Stromal cell of bone marrow (primary cell): ENCODE measurements at regions not wholly inside any gene's neighbourhood (a gene's known extent, or its start where the extent isn't known, plus 50 kb on each side); places are given as distances from the start of the nearest gene placed in this dataset.
A peak's percentile ranks its signal among the peaks of the same experiment; 100 is the strongest.

Experiments used
- DNase-seq: peaks from one replicate; pipeline ENCODE4 v3.0.0-alpha.2; 2012; ENCODE audit warnings: low read depth

GRCh38 chr17:52389632-52390031 is 231.1 kb upstream of the CA10 start:
- DNase-seq, result no peak

GRCh38 chr17:52388941-52389340 is 230.4 kb upstream of the CA10 start:
- DNase-seq, result no peak

GRCh38 chr17:52384695-52385094 is 226.2 kb upstream of the CA10 start:
- no peak for DNase-seq

GRCh38 chr17:52383493-52384100 is 225.1 kb upstream of the CA10 start:
- peak; percentile 11 for DNase-seq

- no peak for DNase-seq
Observed at GRCh38 chr17:52378860-52379259, 220.3 kb upstream of the CA10 start.

- no peak for DNase-seq
Observed at GRCh38 chr17:52376137-52376536, 217.6 kb upstream of the CA10 start.

GRCh38 chr17:52368886-52369285 is 210.4 kb upstream of the CA10 start:
- DNase-seq, result no peak

- no peak for DNase-seq
Observed at GRCh38 chr17:52357854-52358253, 199.3 kb upstream of the CA10 start.

GRCh38 chr17:52336796-52337195 is 178.3 kb upstream of the CA10 start:
- no peak for DNase-seq

- DNase-seq, result no peak
Observed at GRCh38 chr17:52306314-52306713, 147.8 kb upstream of the CA10 start.

- DNase-seq, result no peak
Observed at GRCh38 chr17:52298881-52299280, 140.4 kb upstream of the CA10 start.

- DNase-seq, result no peak
Observed at GRCh38 chr17:52297230-52298010, 138.9 kb upstream of the CA10 start.

GRCh38 chr17:52294301-52294700 is 135.8 kb upstream of the CA10 start:
- DNase-seq, result no peak

- no peak for DNase-seq
Observed at GRCh38 chr17:52287611-52288010, 129.1 kb upstream of the CA10 start.

- DNase-seq, result no peak
Observed at GRCh38 chr17:52283872-52284271, 125.4 kb upstream of the CA10 start.

GRCh38 chr17:52276381-52277008 is 118.0 kb upstream of the CA10 start:
- DNase-seq, result no peak

GRCh38 chr17:52271781-52272180 is 113.3 kb upstream of the CA10 start:
- no peak for DNase-seq

GRCh38 chr17:52255347-52255746 is 96.8 kb upstream of the CA10 start:
- DNase-seq, result no peak

- DNase-seq, result no peak
Observed at GRCh38 chr17:52244689-52245088, 86.2 kb upstream of the CA10 start.

- DNase-seq, result no peak
Observed at GRCh38 chr17:52242268-52242667, 83.8 kb upstream of the CA10 start.

GRCh38 chr17:52237151-52237550 is 78.6 kb upstream of the CA10 start:
- no peak for DNase-seq

- DNase-seq, result no peak
Observed at GRCh38 chr17:52235516-52235915, 77.0 kb upstream of the CA10 start.

GRCh38 chr17:52233632-52234031 is 75.1 kb upstream of the CA10 start:
- DNase-seq, result no peak
